ENCODE measurements at regions not wholly inside any gene's neighbourhood (a gene's known extent, or its start where the extent isn't known, plus 50 kb on each side); places are given as distances from the start of the nearest gene placed in this dataset.

DNA sequence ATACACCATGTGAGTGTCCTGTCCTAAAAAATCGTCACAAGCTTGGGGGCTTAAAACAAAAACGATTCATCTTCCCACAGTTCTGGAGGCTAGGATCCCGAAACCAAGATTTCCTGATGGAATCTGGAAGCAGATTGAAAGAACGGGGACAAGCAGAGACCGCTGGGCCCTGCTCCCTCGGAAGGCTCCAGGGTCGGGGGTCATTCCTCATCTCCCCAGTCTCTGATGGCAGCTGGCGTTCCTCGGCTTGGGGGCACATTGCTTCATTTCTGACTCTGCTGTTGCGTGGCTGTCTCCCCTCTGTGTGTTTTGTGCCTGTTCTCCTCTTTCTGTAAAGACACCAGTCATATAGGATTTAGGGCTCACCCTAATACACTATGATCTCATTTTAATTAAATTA lies 114.2 kb upstream of the TMPRSS2 start:
- no peak for TF ChIP-seq CTCF (IDR thresholded peaks at IDR 0.05)
- no peak for TF ChIP-seq POLR2A (IDR thresholded peaks at IDR 0.05)

All from thyroid gland (tissue), 4 donors.